ENCODE measurements at regions not wholly inside any gene's neighbourhood (a gene's known extent, or its start where the extent isn't known, plus 50 kb on each side); places are given as distances from the start of the nearest gene placed in this dataset.

- no peaks in the 10 kb centered on the region for H3K4me1 ChIP-seq (ENCODE audit: insufficient read depth, low read length)
- Mint-ChIP-seq H3K4me1 (ENCODE audit: low read depth) (no peaks in the 10 kb centered on the region), H3K27ac (no peak overlapping the region), H3K27me3 (no peaks in the 10 kb centered on the region), H3K9me3 (peaks cover 9% of the 10 kb centered on the region), H3K4me3 (no peak overlapping the region), H3K36me3 (ENCODE audit: low read depth) (no peaks in the 10 kb centered on the region)
- H3K36me3 ChIP-seq (ENCODE audit: insufficient read depth, low read length), result no peaks in the 10 kb centered on the region
- ChIA-PET CTCF (no interaction called here), POLR2A (no interaction called here)
- ATAC-seq (ENCODE audit: poor library complexity) (no peak), DNase-seq (no peak)
- intact Hi-C loops (cut with DNase I, micrococcal nuclease), result no loop called here
- no peak overlapping the region for H3K27ac ChIP-seq (ENCODE audit: low read depth in 1 of 2, low read length in 2 of 2)
- peaks cover 0 to 42% of the 10 kb centered on the region in 2 experiments for H3K9me3 ChIP-seq (ENCODE audit: control insufficient read depth in 1 of 2, insufficient read depth in 1 of 2, low read length in 2 of 2)
- no peaks in the 10 kb centered on the region for H3K27me3 ChIP-seq (ENCODE audit: control insufficient read depth in 1 of 2, insufficient read depth in 2 of 2, low read length in 2 of 2)
- H3K4me3 ChIP-seq (ENCODE audit: low read length), result no peak overlapping the region
- TF ChIP-seq CTCF (IDR thresholded peaks at IDR 0.05), result no peak
These were observed 337.8 kb upstream of the DEFB115 start for GRCh38 chr20:30919514-30920188.

DNA sequence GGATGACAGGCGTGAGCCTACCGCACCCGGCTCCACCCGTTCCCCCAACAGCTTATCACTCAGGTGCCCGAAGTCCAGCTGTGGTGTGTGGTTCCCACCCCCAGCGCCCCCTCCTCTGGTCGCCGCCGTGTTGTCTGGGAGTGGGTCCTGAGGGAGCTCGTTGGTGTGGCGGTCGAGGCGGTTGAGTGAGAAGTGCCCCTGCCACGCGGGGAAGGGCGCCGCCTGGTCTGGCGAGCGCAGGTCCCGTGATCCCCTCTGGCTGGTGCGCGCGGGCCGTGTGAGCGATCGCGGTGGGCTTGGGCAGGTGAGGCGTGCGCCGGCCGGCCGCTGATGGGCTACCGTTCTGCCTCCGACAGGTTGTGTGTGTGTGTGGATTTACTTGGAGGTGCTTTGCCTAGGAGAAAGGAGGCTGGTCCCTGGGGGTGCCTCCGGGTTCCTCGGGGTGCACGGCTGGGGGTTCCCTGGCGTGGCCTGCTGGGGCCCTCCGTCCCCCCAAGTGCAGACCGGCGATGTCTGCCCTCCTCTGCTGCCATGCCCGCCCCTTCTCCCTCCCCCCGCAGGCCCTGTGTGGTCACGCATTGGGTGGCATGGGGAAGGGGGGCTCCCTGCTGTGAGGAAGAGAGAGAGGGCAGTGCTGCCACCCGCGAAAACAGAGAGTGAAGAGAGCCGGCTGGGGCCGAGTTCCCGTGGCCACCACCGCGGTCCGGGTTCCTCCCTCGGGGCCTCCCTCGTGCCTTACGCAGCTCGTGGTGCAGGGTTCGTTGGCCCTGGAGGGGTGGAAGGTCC is 336.0 kb upstream of the DEFB115 start:
- Mint-ChIP-seq H3K4me1 (ENCODE audit: low read depth) (no peaks in the 10 kb centered on the region), H3K27ac (no peak overlapping the region), H3K4me3 (no peak overlapping the region), H3K27me3 (no peaks in the 10 kb centered on the region), H3K36me3 (ENCODE audit: low read depth) (peaks cover 15% of the 10 kb centered on the region), H3K9me3 (peaks cover 17% of the 10 kb centered on the region)
- DNase-seq (no peak), ATAC-seq (ENCODE audit: poor library complexity) (no peak)
- Histone ChIP-seq H3K27ac (ENCODE audit: low read depth in 1 of 2, low read length in 2 of 2) (no peak overlapping the region), H3K4me1 (ENCODE audit: insufficient read depth, low read length) (no peaks in the 10 kb centered on the region), H3K9me3 (ENCODE audit: control insufficient read depth in 1 of 2, insufficient read depth in 1 of 2, low read length in 2 of 2) (peaks cover 0 to 32% of the 10 kb centered on the region in 2 experiments), H3K36me3 (ENCODE audit: insufficient read depth, low read length) (no peaks in the 10 kb centered on the region), H3K27me3 (ENCODE audit: control insufficient read depth in 1 of 2, insufficient read depth in 2 of 2, low read length in 2 of 2) (no peaks in the 10 kb centered on the region), H3K4me3 (ENCODE audit: low read length) (no peak overlapping the region)
- intact Hi-C loops (cut with DNase I, micrococcal nuclease), result no loop called here
- TF ChIP-seq CTCF (IDR thresholded peaks at IDR 0.05), result no peak
- ChIA-PET POLR2A (no interaction called here), CTCF (no interaction called here)

GRCh38 chr20:30922129-30922528 is 335.3 kb upstream of the DEFB115 start:
- H3K4me1 ChIP-seq (ENCODE audit: insufficient read depth, low read length), result no peaks in the 10 kb centered on the region
- H3K36me3 Mint-ChIP-seq (ENCODE audit: low read depth), result peaks cover 16% of the 10 kb centered on the region
- H3K9me3 ChIP-seq (ENCODE audit: control insufficient read depth in 1 of 2, insufficient read depth in 1 of 2, low read length in 2 of 2), result peaks cover 0 to 29% of the 10 kb centered on the region in 2 experiments
- intact Hi-C loops (cut with DNase I, micrococcal nuclease), result no loop called here
- DNase-seq, result peak in 1 of 14 experiments; percentile 8
- no peaks in the 10 kb centered on the region for H3K27me3 Mint-ChIP-seq
- peaks cover 19% of the 10 kb centered on the region for H3K9me3 Mint-ChIP-seq
- H3K4me3 ChIP-seq (ENCODE audit: low read length), result no peak overlapping the region
- no peaks in the 10 kb centered on the region for H3K4me1 Mint-ChIP-seq (ENCODE audit: low read depth)
- ChIA-PET CTCF (no interaction called here), POLR2A (no interaction called here)
- H3K4me3 Mint-ChIP-seq, result no peak overlapping the region
- TF ChIP-seq CTCF (IDR thresholded peaks at IDR 0.05), result no peak
- H3K27ac Mint-ChIP-seq, result no peak overlapping the region
- no peaks in the 10 kb centered on the region for H3K27me3 ChIP-seq (ENCODE audit: control insufficient read depth in 1 of 2, insufficient read depth in 2 of 2, low read length in 2 of 2)
- H3K27ac ChIP-seq (ENCODE audit: low read depth in 1 of 2, low read length in 2 of 2), result no peak overlapping the region
- no peaks in the 10 kb centered on the region for H3K36me3 ChIP-seq (ENCODE audit: insufficient read depth, low read length)
- ATAC-seq (ENCODE audit: poor library complexity), result no peak

Measured in CD4-positive, alpha-beta T cell (primary cell).